Suprapubic skin (tissue), 4 donors: ENCODE measurements at regions not wholly inside any gene's neighbourhood (a gene's known extent, or its start where the extent isn't known, plus 50 kb on each side); places are given as distances from the start of the nearest gene placed in this dataset.

Experiments used
- CTCF ChIP-seq, 2 donors: fragments of 200-600 bp in 1 of 2; fragments of 450-650 bp in 1 of 2; sonication (generic) in 1 of 2; IDR thresholded peaks; one replicate each; pipeline ENCODE4 v1.5.1; 2016 to 2019; ENCODE audit warnings: antibody characterized with exemption in 2 of 2, mild to moderate bottlenecking in 1 of 2, moderate library complexity in 1 of 2
- POLR2A ChIP-seq, 2 donors: fragments of 450-650 bp; IDR thresholded peaks; one replicate each; pipeline ENCODE4 v1.6.1; 2017; ENCODE audit warnings: antibody characterized with exemption in 2 of 2, mild to moderate bottlenecking in 2 of 2, moderate library complexity in 2 of 2
- POLR2AphosphoS5 ChIP-seq, 3 donors: sonication (generic); formaldehyde crosslinking; IDR thresholded peaks; one replicate each; pipeline ENCODE4 v1.6.1; 2017; ENCODE audit warnings: antibody characterized with exemption in 3 of 3

- TF ChIP-seq CTCF (IDR thresholded peaks at IDR 0.05) (no peak), POLR2A (IDR thresholded peaks at IDR 0.05) (no peak), POLR2AphosphoS5 (IDR thresholded peaks at IDR 0.05) (no peak)
Measured at GRCh38 chr4:79584902-79585301, 176.9 kb upstream of the GK2 start.
